Hematopoietic multipotent progenitor cell (in vitro differentiated cells): ENCODE measurements at regions not wholly inside any gene's neighbourhood (a gene's known extent, or its start where the extent isn't known, plus 50 kb on each side); places are given as distances from the start of the nearest gene placed in this dataset.

Experiments
- DNase-seq, 3 donors: peaks; one replicate each; pipeline ENCODE4 v3.0.0-alpha.2; 2011 to 2015; ENCODE audit warnings: low read depth in 2 of 3, low spot score in 2 of 3

GRCh38 chr20:61135968-61136367, 116.1 kb upstream of the CDH4 start:
- DNase-seq, result no peak

GRCh38 chr20:61138566-61138965, 113.5 kb upstream of the CDH4 start:
- no peak for DNase-seq

GRCh38 chr20:61139031-61139430, 113.0 kb upstream of the CDH4 start:
- DNase-seq, result no peak

DNA sequence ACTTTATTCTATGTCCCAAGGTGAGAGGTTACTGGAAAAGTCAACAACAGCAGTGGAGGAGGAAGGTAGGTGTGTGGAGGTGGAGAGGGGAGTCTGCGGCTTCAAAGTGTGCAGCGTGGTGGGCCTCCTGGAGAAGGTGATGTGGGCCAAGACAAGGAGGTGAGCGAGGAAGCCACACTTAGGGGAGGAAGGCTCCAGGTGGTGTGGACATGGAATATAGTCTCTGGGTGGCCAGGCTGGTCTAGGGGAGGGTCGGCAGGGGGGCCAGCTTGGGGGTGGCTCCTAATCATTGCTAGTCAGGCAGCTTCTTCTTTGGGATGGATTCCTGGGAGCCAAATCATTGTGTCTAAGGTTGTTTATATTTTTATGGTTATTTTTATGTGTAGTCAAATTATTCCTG, 111.5 kb upstream of the CDH4 start:
- no peak for DNase-seq

GRCh38 chr20:61146023-61146422, 106.0 kb upstream of the CDH4 start:
- DNase-seq, result no peak

DNA sequence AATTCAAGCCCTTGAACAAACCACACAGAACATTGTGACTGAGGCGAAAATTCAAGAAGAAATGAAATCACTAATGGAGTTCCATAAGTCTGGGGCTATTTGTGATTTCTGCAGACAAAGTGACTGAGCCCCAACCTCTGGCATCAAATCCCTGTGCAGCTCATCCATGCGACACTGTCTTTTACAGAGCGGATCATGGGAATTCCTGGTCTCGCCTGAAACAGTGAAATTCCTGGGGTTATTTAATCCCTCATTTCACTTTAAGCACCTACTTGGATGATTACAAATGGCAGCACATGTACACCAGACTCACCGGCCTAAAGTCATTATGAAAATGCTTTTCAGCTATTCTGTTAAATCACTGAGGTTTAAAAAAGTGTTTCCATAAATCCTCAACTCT, 102.4 kb upstream of the CDH4 start:
- DNase-seq, result no peak

DNA sequence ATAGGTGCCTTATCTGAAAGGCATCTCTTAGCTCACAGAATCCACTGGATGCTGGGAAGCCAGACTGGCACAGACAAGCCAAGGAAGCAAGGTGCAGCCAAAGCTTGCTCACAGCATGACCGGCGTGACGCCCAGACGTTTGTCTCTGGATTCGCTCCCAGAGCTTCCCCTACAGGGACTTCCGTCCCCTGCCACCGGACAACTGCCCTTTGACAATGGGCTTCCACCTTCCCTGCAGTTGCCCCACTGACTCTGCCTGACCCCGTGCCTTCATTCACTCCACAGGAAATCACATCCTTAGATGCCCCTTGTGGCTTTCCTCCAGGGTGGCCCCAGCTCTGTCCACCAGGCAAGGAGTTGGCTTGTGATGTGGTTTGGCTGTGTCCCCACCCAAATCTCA, 94.8 kb upstream of the CDH4 start:
- DNase-seq, result no peak

DNA sequence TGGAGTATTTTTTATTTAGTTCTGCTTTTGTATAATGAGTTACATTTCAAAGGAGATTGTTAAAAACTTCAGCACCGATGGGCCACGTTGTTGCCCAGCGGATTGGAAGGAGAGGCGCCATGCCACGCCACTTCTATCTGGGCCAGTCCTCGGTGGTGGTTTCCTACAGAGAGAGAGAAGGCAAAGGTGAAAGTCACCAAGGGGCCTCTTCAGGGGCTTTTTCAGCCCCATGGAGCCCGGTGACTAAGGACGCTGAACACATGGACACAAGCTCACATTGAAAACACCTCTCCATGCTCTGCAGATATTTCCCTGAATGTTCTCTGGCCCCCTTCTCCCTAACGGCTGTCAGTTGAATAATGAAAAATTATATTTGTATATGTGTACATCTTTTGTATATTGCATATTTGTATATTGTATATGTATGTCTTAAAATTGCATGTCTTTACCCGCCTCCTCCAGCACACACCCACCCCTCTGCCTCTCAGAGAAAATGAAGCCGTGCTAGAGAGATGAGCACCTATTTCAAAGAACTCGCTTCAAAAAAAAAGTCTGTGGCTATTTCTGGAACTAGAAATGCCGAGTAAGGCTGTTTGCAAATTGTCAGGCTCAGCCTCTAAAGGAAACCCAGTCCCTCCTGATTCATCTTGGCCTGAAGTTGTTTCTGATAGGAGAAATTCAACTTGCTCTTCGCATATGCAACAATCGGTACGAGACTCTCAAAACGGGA, 91.9 kb upstream of the CDH4 start:
- DNase-seq, result peak in 2 of 3 donors; percentile 6 to 34

GRCh38 chr20:61161726-61162390, 90.2 kb upstream of the CDH4 start:
- peak in 2 of 3 donors; percentile 1 to 35 for DNase-seq

DNA sequence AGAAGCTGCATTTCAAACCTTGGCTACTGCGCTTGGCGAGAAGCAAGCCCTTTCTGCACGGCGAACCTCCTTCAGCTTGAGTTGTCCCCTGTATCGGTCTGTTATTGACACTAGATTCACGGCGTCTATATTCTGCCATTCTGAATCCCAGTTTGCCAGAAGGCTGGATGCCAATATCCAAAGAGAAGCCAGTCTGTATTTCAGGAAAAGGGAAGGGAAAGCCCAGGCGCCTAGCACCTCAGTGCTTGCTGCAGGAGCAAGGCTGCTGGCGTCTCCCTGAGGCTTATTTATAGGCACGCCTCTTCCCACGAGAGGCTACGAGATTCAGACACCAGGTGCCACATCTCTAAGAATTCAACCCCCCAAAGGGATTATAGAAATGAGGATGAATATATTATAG, 89.6 kb upstream of the CDH4 start:
- DNase-seq, result no peak

GRCh38 chr20:61163031-61163430, 89.0 kb upstream of the CDH4 start:
- DNase-seq, result no peak

DNA sequence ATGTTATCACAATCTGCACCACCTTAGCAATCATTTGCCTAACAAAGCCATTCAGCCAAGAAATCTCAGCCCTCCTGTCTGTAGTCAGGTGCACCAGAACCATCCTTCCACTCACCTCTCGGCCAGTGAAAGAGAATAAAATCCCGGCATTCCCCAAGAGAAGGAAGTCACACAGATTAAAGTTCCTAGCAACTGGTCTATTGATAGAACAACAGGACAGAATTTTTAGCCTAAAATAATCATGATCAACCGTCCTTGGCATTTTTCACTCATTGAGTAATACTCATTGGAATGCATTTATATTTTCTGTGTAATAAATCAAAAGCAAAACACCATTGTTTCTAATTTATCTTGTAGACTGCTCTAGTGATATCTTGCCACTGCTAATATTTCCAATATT, 85.7 kb upstream of the CDH4 start:
- DNase-seq, result no peak

DNA sequence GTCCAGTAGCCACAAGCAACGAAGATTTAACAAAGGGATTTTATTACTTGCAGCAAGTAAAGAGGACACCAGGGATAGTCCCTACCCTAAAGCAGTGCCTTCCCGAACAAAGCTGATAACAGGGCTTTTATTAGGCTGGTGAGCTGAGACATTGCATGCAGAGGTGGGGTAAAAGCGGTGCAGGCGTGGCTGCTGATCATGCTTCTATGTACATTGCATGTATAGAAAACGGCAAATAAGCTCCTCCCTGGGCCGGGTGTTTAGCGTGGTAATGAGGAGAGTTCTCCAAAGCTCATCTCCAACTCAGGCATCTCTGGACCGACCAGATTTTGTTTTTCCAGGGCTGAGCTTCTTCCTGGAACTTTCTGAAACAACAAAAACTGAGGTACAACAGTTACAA, 83.5 kb upstream of the CDH4 start:
- DNase-seq, result no peak

DNA sequence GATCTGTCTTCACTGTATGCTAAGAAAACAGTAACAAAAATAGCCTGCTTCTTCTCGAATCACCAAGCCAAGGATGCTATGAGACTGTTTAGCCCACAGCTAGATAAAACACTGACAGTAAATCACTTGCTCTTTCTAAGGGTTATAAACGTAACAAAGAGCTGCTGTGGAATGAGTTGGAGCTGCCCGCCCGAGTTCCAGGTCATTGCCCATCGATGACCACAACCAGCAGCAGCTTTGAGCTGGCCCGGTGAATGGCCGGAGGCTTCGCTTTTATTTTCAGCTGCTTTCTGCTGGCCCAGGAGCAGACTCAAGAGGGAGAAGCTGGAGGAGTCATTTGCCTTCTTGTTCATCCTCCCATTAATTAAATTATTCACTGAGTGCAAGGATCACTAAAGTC, 82.2 kb upstream of the CDH4 start:
- DNase-seq, result no peak

DNA sequence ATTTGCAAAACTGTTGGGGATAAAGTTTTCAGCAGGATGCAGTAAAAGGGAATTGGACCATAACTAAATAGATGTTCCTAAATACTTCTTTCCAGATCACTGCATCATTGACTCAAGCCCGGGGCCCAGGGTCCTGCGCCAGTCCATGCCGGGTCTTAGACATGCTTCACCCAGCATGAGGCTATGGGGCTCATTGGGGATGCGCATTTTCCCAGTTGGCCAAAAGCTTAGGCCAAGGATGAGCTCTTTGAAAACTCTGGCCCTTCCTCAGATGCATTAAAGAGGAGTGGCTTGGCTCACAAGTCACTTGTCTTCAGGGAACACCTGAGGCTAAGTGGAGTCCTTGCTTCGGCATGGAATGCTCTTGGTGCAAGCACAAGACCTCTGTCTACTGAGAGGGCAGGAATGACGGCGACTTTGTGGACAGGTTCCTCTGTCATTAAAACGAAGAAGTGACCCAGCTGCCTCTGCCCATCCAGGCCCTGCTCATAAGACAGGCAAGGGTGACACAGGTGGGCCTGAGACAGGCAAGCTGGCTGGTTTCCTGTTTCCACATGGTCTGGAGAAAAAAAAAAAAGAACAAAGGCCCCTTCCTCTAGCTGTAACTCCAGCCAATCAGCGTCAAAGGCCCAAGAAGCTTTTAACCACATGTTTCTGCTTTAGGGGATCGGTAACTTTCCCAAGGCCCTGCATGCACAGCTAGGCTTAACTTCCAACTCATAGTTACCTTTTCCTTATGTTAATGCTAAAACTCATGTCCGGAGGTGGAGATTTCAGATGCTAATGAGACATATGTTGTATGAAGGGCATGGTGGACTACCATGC, 81.4 kb upstream of the CDH4 start:
- no peak for DNase-seq

- DNase-seq, result no peak
Measured at GRCh38 chr20:61173267-61173666, 78.8 kb upstream of the CDH4 start.

- no peak for DNase-seq
Measured at GRCh38 chr20:61173961-61174725, 77.9 kb upstream of the CDH4 start.

DNA sequence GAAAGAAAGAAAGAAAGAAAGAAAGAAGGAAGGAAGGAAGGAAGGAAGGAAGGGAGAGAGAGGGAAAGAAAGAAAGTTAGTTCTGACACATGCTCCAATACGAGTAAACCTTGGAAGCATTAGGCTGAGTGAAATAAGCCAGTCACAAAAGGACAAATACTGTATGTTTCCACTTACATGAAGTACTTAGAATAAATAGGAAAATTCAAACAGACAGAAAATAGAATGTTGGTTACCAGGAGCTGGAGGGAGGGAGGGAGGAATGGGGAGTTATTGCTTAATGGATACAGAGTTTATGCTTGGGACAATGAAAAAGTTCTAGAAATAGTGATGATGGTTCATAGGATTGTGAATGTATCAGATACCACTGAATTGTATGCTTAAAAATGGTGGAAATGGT, 75.2 kb upstream of the CDH4 start:
- DNase-seq, result no peak

GRCh38 chr20:61178551-61179071, 73.5 kb upstream of the CDH4 start:
- DNase-seq, result no peak

DNA sequence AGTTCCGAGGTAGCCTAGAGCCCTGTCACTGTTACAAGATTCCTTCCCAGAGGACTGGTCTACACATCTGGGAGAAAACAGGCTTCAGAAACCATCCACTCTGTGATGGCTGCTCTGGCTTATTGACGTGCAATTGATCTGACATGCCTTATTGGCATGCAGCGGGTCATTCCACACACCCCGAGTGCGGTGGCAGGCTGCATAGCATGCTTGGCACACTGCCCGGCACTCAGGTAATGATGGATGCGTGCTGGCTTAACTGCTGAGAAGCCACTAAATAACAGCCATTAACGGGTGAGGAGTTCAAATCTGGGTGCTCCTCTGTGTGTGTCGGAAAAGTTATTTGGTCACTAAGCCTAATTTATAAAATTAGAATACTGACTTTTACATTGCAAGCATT, 67.9 kb upstream of the CDH4 start:
- DNase-seq, result no peak

DNA sequence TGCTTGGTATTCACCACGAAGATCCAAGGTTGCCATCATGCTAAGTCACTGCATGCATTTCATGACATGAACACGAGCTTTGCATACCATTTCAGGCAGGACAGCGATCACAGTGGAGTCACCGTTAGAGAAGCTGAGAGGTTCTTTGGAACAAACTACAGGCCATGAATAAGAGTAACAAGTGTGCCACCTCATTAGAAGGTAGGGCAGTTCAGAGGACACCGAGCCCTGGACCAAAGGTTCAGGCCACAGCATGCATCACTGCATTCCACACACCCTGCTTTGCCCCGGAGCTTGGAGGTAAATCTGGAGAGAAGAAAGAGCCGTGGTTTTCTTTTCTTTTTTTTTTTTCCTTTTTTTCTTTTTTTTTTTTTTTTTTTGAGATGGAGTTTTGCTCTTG, 66.9 kb upstream of the CDH4 start:
- DNase-seq, result no peak
